RWPE1 (cell line): ENCODE measurements at regions not wholly inside any gene's neighbourhood (a gene's known extent, or its start where the extent isn't known, plus 50 kb on each side); places are given as distances from the start of the nearest gene placed in this dataset.

Source experiments
- CTCF ChIA-PET: fragments of 350-600 bp; sonication (Branson Sonifier 250); formaldehyde crosslinking; extraction: SDS; loops from one replicate; lab custom pipeline; 2021; lab: Yijun Ruan, JAX
- POLR2A ChIA-PET: fragments of 400-600 bp; formaldehyde crosslinking; extraction: SDS; loops from one replicate; lab custom pipeline; 2020; ENCODE audit warnings: antibody characterized with exemption; ENCODE audit not compliant: low non-redundant PET; lab: Yijun Ruan, JAX
- DNase-seq: peaks from one replicate; pipeline ENCODE4 v3.0.0; 2012; ENCODE audit warnings: low spot score
- H3K27ac ChIP-seq: fragments of 450-650 bp; 2 replicates; pipeline ENCODE4 v1.5.1; 2017
- TF ChIP-seq, protein P1 (sequence below): fragments of 450-650 bp; conservative IDR thresholded peaks from 2 replicates; pipeline ENCODE4 v1.5.1; 2017; ENCODE audit warnings: low read depth, mild to moderate bottlenecking

DNA sequence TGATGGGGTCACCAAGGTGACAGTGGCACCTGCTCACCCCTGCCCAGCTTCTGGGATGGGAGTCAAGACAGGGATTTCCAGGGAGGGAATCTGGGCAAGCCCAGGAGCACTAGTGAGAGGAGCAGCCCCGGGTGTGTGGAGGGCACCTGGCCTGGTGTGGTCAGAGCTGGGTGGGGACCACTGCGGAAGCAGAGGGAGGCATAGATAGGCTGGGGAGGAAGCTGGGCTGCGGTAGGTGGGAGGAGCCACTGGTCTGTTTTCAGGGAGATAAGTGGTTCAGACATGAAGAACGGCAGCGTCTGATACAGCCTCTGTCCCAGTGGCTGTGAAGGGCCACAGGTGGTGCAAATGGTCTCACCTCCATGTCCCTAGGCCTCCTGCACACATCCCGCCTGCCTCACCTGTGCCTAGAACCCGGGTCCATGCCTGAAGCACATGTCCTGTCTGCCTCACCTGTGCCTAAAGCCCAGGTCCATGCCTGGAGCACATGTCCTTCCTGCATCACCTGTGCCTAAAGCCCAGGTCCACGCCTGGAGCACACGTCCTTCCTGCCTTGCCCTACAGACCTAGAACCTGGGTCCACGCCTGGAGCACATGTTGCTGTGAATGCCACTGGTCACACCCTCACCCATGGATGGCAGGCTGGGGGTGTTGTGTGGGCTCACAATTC lies 325.9 kb upstream of the AJAP1 start:
- TF ChIP-seq, protein P1, sequence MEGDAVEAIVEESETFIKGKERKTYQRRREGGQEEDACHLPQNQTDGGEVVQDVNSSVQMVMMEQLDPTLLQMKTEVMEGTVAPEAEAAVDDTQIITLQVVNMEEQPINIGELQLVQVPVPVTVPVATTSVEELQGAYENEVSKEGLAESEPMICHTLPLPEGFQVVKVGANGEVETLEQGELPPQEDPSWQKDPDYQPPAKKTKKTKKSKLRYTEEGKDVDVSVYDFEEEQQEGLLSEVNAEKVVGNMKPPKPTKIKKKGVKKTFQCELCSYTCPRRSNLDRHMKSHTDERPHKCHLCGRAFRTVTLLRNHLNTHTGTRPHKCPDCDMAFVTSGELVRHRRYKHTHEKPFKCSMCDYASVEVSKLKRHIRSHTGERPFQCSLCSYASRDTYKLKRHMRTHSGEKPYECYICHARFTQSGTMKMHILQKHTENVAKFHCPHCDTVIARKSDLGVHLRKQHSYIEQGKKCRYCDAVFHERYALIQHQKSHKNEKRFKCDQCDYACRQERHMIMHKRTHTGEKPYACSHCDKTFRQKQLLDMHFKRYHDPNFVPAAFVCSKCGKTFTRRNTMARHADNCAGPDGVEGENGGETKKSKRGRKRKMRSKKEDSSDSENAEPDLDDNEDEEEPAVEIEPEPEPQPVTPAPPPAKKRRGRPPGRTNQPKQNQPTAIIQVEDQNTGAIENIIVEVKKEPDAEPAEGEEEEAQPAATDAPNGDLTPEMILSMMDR, result no peak
- ChIA-PET POLR2A (no interaction called here), CTCF (interaction anchor here (0.6 kb wide), 1 partner anchor 13 kb away, joined by 3 read pairs; no protein-coding TSS in a partner anchor)
- H3K27ac ChIP-seq, result no peak overlapping the region
- no peak for DNase-seq

- no peak for DNase-seq
- H3K27ac ChIP-seq, result no peak overlapping the region
- POLR2A ChIA-PET, result no interaction called here
- TF ChIP-seq, protein P1, result no peak
- CTCF ChIA-PET, result no interaction called here
Measured at GRCh38 chr1:4330805-4331766, 323.3 kb upstream of the AJAP1 start.

DNA sequence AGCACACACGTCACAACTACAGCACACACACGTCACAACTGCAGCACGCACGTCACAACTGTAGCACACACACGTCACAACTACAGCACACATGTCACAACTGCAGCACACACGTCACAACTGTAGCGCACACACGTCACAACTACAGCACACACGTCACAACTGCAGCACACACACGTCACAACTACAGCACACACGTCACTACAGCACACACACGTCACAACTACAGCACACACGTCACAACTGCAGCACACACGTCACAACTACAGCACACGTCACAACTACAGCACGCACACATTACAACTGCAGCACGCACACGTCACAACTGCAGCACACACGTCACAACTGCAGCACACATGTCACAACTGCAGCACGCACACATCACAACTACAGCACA lies 322.6 kb upstream of the AJAP1 start:
- ChIA-PET CTCF (no interaction called here), POLR2A (no interaction called here)
- DNase-seq, result no peak
- TF ChIP-seq, protein P1, result no peak
- H3K27ac ChIP-seq, result no peak overlapping the region

- ChIA-PET POLR2A (no interaction called here), CTCF (no interaction called here)
- TF ChIP-seq, protein P1, result no peak
- no peak for DNase-seq
- H3K27ac ChIP-seq, result no peak overlapping the region
Measured at GRCh38 chr1:4336507-4336906, 317.9 kb upstream of the AJAP1 start.

DNA sequence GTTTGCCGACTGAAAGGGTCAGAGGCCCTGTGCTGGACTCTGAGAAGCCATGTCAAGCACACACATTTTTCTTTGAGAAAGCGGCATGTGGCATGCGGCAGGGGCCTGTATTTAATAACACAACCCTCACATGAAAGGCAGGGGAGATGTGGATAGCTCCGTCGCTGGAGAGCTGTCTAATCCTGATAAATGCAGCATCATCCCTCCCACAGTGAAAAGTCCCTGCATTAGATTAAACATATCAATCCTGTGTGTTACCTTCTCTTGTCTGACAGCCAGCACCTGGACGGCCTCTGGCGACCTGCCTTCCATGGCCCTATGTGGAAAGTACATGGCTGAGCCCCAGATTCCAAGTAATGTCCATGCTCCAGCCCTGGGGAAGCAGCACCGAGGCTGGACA lies 313.0 kb upstream of the AJAP1 start:
- ChIA-PET CTCF (no interaction called here), POLR2A (no interaction called here)
- no peak for DNase-seq
- no peak overlapping the region for H3K27ac ChIP-seq
- TF ChIP-seq, protein P1, result no peak

DNA sequence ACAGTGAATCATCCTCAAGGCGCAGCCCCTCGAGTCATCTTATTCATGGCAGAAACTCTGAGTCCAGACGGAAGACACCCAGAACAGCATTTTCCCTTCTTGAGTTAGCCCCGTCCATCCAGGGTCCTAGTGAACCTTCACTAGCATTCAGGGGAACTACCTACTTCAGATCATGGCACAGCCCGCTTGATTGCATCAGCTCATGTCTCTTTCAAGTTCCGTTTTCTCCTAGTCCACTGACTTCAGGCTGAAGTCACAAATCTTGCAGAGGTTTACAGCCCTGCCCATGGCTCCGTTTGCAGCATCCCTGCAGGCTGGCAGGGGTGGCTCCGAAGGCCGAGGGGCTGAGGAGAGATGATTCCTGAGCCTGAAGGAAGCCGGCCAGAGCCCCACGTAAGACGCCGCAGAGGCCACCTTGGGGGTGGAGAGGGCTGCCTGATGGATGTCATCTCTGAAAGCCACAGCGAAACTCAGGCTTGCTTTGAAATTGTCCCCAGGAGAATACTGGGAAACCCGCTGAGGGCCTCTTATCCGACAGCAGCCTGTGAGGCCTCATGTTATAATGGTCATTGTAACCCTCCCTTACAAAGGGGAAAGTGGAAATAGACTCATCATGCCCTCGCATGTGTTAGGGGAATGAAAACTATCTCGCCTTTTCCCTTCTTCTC lies 310.2 kb upstream of the AJAP1 start:
- no peak overlapping the region for H3K27ac ChIP-seq
- no peak for DNase-seq
- POLR2A ChIA-PET, result no interaction called here
- CTCF ChIA-PET, result no interaction called here
- TF ChIP-seq, protein P1, result no peak
